B cell (primary cell): ENCODE measurements at regions not wholly inside any gene's neighbourhood (a gene's known extent, or its start where the extent isn't known, plus 50 kb on each side); places are given as distances from the start of the nearest gene placed in this dataset.

Source experiments
- ATAC-seq: fragments of 200-7000 bp; cut with Tn5 transposase; one replicate; pipeline ENCODE4 v1.10.0; 2021; ENCODE audit warnings: low read depth, mild to moderate bottlenecking, moderate number of reproducible peaks, moderate library complexity
- CTCF ChIA-PET: fragments of 350-600 bp; sonication (Branson Sonifier 250); formaldehyde crosslinking; loops from one replicate; lab custom pipeline; 2021; ENCODE audit warnings: antibody characterized with exemption, inconsistent platforms; lab: Charles Lee
- POLR2A ChIA-PET: fragments of 350-600 bp; sonication (Branson Sonifier 250); formaldehyde crosslinking; loops from one replicate; lab custom pipeline; 2021; ENCODE audit warnings: antibody characterized with exemption; lab: Charles Lee
- DNase-seq: peaks from one replicate; pipeline ENCODE4 v3.0.0; 2013
- H2AFZ ChIP-seq: 2 replicates; pipeline ENCODE4 v1.6.1; 2012; ENCODE audit warnings: mild to moderate bottlenecking, low read depth, low read length; ENCODE audit not compliant: insufficient read depth, poor library complexity, severe bottlenecking
- H3K27ac ChIP-seq, 2 donors: 1 replicate in 1 of 2; 2 replicates in 1 of 2; pipeline ENCODE4 v1.5.1; 2012 to 2013; ENCODE audit warnings: low read length in 2 of 2, mild to moderate bottlenecking in 2 of 2, moderate library complexity in 1 of 2
- H3K27me3 ChIP-seq, 4 experiments: fragments of 200-600 bp in 1 of 4; sonication (generic) in 1 of 4; replicated peaks in 1 of 4; 1 replicate in 2 of 4; 2 replicates in 2 of 4; pipeline versions ENCODE4 v1.6.1 to v1.7.0; 2013 to 2016; ENCODE audit warnings: low read length in 3 of 4, mild to moderate bottlenecking in 2 of 4, mixed read lengths in 1 of 4, moderate library complexity in 1 of 4; ENCODE audit not compliant: insufficient read depth in 4 of 4, control insufficient read depth in 3 of 4; ENCODE audit errors: control extremely low read depth in 1 of 4
- H3K36me3 ChIP-seq, 2 experiments: replicated peaks in 1 of 2; 1 replicate in 1 of 2; 2 replicates in 1 of 2; pipeline versions ENCODE4 v1.6.1 to v1.7.1; 2013; ENCODE audit warnings: low read length in 1 of 2; ENCODE audit not compliant: insufficient read depth in 2 of 2, control insufficient read depth in 1 of 2; ENCODE audit errors: control extremely low read depth in 1 of 2, extremely low read depth in 1 of 2
- H3K4me1 ChIP-seq, 2 donors: fragments of 200-600 bp in 1 of 2; sonication (generic) in 1 of 2; 1 replicate in 1 of 2; 2 replicates in 1 of 2; pipeline versions ENCODE4 v1.5.1 to v1.6.1; 2013 to 2017; ENCODE audit warnings: low read length in 2 of 2; ENCODE audit not compliant: control insufficient read depth in 2 of 2, insufficient read depth in 2 of 2
- H3K4me2 ChIP-seq: replicated peaks from 2 replicates; pipeline ENCODE3; 2012; ENCODE audit warnings: mild to moderate bottlenecking, low read depth, low read length; ENCODE audit not compliant: poor library complexity, severe bottlenecking
- H3K4me3 ChIP-seq, 5 experiments: fragments of 200-600 bp in 1 of 5; sonication (generic) in 1 of 5; 1 replicate in 3 of 5; 2 replicates in 2 of 5; pipeline versions ENCODE4 v1.5.1 to v1.7.0; 2011 to 2016; ENCODE audit warnings: low read length in 4 of 5, mild to moderate bottlenecking in 4 of 5, low read depth in 2 of 5, control low read depth in 1 of 5, moderate library complexity in 1 of 5; ENCODE audit not compliant: insufficient read depth in 1 of 5; ENCODE audit errors: control extremely low read depth in 1 of 5, extremely low read depth in 1 of 5
- H3K79me2 ChIP-seq: fragments of 200-600 bp; sonication (generic); one replicate; pipeline ENCODE4 v1.6.0; 2016; ENCODE audit warnings: low read length; ENCODE audit not compliant: control insufficient read depth, insufficient read depth
- H3K9ac ChIP-seq: fragments of 200-600 bp; sonication (generic); 2 replicates; pipeline ENCODE4 v1.6.1; 2017; ENCODE audit warnings: mild to moderate bottlenecking, low read length, moderate library complexity
- H3K9me3 ChIP-seq, 3 donors: one replicate each; pipeline versions ENCODE4 v1.6.1 to v1.7.1; 2013; ENCODE audit warnings: low read length in 2 of 3; ENCODE audit not compliant: control insufficient read depth in 2 of 3, insufficient read depth in 1 of 3; ENCODE audit errors: control extremely low read depth in 1 of 3
- H4K20me1 ChIP-seq: 2 replicates; pipeline ENCODE4 v1.6.0; 2012; ENCODE audit warnings: mild to moderate bottlenecking, low read length; ENCODE audit not compliant: insufficient read depth, control insufficient read depth, poor library complexity, severe bottlenecking
- H3K27ac Mint-ChIP-seq: one replicate; pipeline ENCODE4 v1.8.0; 2021; ENCODE audit warnings: mixed read lengths
- H3K27me3 Mint-ChIP-seq: one replicate; pipeline ENCODE4 v1.8.0; 2021; ENCODE audit warnings: mixed read lengths
- H3K4me1 Mint-ChIP-seq: one replicate; pipeline ENCODE4 v1.8.0; 2021; ENCODE audit warnings: mixed read lengths
- H3K4me3 Mint-ChIP-seq: one replicate; pipeline ENCODE4 v1.8.0; 2021; ENCODE audit warnings: mixed read lengths
- H3K9me3 Mint-ChIP-seq: one replicate; pipeline ENCODE4 v1.8.0; 2022; ENCODE audit warnings: mixed read lengths; ENCODE audit not compliant: insufficient read depth
- CTCF ChIP-seq: fragments of 200-600 bp; IDR thresholded peaks from one replicate; pipeline ENCODE4 v1.8.0; 2022; ENCODE audit warnings: antibody characterized with exemption, mild to moderate bottlenecking
- EZH2 ChIP-seq: IDR thresholded peaks from 2 replicates; pipeline ENCODE4 v1.6.1; 2012; ENCODE audit warnings: borderline replicate concordance, low read depth, mild to moderate bottlenecking, moderate library complexity, low read length; ENCODE audit not compliant: insufficient read depth, poor library complexity, severe bottlenecking
- WGBS: methylation state at CpG from one replicate; pipeline ENCODE4 v1.1.5; 2013; ENCODE audit warnings: missing lambda C conversion rate; ENCODE audit not compliant: insufficient coverage; 5-methylcytosine and 5-hydroxymethylcytosine counted together
- intact Hi-C: fragments of 100-400 bp; cut with micrococcal nuclease; formaldehyde crosslinking; loops from one replicate; pipeline ENCODE4 v1.10.0; 2022

GRCh38 chr10:130867446-130868194, 443.9 kb downstream of the TCERG1L start:
- H3K27me3 ChIP-seq = no peaks in the 10 kb centered on the region
- no peaks in the 10 kb centered on the region for H3K4me1 ChIP-seq
- no peaks in the 10 kb centered on the region for H3K79me2 ChIP-seq
- no peak overlapping the region for H3K9ac ChIP-seq
- H3K9me3 Mint-ChIP-seq = no peaks in the 10 kb centered on the region
- no peak overlapping the region for H3K4me2 ChIP-seq
- WGBS = 92% methylated on average over 10 of the region's 10 CpGs
- H3K27me3 Mint-ChIP-seq = no peaks in the 10 kb centered on the region
- peaks cover 0 to 22% (median 0%) of the 10 kb centered on the region in 3 donors for H3K9me3 ChIP-seq
- H3K4me3 ChIP-seq = no peak overlapping the region
- DNase-seq = no peak
- ATAC-seq = no peak
- H4K20me1 ChIP-seq = no peaks in the 10 kb centered on the region
- H3K27ac Mint-ChIP-seq = no peak overlapping the region
- no peak for TF ChIP-seq EZH2
- no peaks in the 10 kb centered on the region for H3K36me3 ChIP-seq
- no peak overlapping the region for H3K4me3 Mint-ChIP-seq
- no peak overlapping the region for H3K27ac ChIP-seq
- H3K4me1 Mint-ChIP-seq = no peaks in the 10 kb centered on the region
- no peak overlapping the region for H2AFZ ChIP-seq
- intact Hi-C loops = no loop called here
- ChIA-PET CTCF (no interaction called here), POLR2A (no interaction called here)

- Histone ChIP-seq H3K79me2 (no peaks in the 10 kb centered on the region), H3K9ac (no peak overlapping the region), H3K36me3 (no peaks in the 10 kb centered on the region), H2AFZ (no peak overlapping the region), H3K27ac (no peak overlapping the region), H3K4me2 (no peak overlapping the region), H3K9me3 (peaks cover 0 to 14% (median 0%) of the 10 kb centered on the region in 3 donors), H3K27me3 (no peaks in the 10 kb centered on the region), H4K20me1 (no peaks in the 10 kb centered on the region), H3K4me3 (no peak overlapping the region), H3K4me1 (no peaks in the 10 kb centered on the region)
- Mint-ChIP-seq H3K4me1 (no peaks in the 10 kb centered on the region), H3K27ac (no peak overlapping the region), H3K9me3 (no peaks in the 10 kb centered on the region), H3K4me3 (no peak overlapping the region), H3K27me3 (no peaks in the 10 kb centered on the region)
- POLR2A ChIA-PET = no interaction called here
- intact Hi-C loops = no loop called here
- DNase-seq (no peak), ATAC-seq (no peak)
- CTCF ChIA-PET = no interaction called here
- 67% methylated on average over 11 of the region's 11 CpGs for WGBS
- TF ChIP-seq CTCF = no peak
- TF ChIP-seq EZH2 = no peak
Observed at GRCh38 chr10:130869179-130869841, 442.2 kb downstream of the TCERG1L start.
